ENCODE measurements at regions not wholly inside any gene's neighbourhood (a gene's known extent, or its start where the extent isn't known, plus 50 kb on each side); places are given as distances from the start of the nearest gene placed in this dataset.
A peak's percentile ranks its signal among the peaks of the same experiment; 100 is the strongest.

DNA sequence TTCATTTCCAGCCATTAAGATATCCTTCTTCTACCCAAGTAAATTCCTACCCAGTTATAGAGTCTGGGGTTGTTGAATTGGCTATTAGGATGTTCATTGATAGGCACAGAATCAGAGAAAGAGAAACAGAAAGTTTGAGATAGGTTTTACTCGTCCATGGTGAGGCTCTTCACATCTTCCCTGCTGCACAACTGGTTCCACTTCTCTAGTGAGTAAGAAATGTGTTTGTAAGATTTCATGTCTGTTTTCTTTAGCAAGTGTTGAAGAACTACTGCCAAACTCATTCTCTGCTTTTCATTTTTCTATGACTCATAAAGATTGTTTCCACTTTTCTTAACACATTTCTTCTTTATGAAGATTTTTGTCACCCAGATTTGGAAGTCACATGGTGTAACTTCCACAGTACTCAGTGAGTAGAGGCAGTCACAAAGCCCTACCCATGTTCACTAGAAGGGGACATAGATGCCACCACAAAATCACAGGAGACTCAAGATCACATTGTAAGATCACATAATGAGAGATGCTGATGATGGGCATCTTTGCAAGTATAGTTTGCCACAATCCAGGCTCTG lies 152.3 kb downstream of the SNX7 start:
- DNase-seq, result no peak

DNA sequence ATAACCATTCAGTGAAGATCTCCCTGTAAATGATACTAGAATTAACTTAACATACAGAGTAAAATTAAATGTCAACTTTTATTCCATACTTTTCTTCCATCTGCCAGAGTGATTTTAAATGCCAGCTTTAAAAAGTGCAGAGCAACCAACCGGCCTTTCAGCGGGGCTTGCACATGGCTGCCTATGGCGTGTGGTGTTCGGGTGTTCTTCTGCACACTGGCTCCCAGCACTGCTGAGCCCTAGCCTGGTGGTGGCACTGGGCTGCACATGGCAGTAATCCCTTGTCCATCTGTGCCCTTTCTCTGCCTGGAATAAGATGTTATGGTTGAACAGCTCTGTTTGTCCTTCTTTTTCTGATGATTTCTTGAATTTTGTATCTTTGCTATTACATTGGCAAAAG lies 156.3 kb downstream of the SNX7 start:
- no peak for DNase-seq

DNA sequence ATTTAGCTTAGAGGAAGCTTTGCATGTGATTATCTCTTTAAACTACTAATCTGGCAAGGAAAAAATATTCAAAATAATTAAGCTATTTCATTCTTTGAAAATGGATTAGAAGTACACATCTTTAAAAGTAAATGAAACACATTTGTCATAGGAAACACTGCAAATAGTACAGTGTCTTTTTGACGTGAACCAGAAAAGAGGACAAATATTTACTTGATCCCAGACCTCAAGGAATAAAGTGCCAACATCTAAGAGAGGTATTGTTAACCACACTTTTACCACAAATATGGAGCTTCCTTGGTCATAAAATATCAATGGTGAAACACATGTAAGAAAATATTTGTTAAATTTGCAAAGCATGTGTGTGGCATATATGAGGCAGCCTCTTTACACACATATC lies 159.9 kb downstream of the SNX7 start:
- no peak for DNase-seq

DNA sequence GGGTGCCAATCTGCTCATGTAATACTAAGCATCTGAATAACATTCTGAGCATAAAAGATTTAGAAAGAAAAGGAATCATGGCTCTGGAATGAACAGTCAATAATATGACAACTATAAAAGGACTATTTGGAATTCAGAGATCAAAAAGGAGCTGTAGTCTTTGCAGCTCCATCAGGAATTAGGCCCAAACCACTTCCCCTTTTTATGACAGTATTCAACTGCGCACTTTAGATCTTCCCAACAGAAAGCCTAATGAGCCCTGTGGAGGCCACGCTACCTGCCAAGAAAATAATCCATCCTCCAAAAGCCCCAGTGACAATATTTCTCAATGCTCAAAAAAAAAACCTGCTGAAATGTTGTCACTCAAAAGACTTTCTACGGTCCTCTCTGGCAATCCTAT lies 163.2 kb downstream of the SNX7 start:
- peak; percentile 42 to 43 for DNase-seq

DNA sequence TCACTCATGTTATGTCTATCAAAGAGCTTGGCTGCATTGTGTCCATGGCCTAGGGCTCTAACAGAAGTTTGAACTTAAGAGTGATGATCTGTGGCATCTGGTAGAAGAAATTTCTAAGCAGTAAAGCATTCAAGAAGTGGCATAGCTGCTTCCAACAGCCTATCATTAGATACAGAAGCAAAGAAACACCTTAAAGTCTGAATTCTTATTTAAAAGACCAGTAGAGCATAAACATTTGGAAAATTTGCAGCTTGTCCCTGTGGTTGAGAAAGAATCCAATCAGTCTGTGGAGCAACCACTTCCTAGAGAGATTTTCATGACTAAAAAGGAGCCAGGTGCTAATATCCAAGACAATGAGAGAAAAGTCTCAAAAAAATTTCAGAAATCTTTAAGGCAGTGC lies 165.5 kb downstream of the SNX7 start:
- DNase-seq, result no peak

DNA sequence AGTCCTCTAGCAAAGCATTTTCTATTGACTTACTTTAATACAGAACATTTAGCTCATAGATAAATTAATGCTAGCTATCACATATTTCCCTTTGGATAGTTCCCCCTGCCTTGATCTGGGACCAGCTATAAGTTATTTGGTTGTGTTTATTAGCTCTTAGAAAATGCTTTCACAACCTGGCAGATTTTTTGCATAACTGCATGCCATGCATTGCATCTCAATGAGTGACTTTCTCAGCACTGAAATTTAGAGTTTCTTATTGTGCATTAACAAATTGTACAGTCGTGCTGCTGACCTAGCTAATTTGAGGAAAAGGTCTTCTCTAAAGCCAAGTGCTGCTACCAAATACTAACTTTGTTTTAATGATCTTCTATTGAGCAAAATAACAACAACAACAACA lies 164.8 kb downstream of the PLPPR5 start:
- no peak for DNase-seq

All from Kasumi-1 (cell line).